B cell (primary cell): ENCODE measurements at regions not wholly inside any gene's neighbourhood (a gene's known extent, or its start where the extent isn't known, plus 50 kb on each side); places are given as distances from the start of the nearest gene placed in this dataset.

ENCODE experiments used
- ATAC-seq: fragments of 200-7000 bp; cut with Tn5 transposase; one replicate; pipeline ENCODE4 v1.10.0; 2021; ENCODE audit warnings: low read depth, mild to moderate bottlenecking, moderate number of reproducible peaks, moderate library complexity
- CTCF ChIA-PET: fragments of 350-600 bp; sonication (Branson Sonifier 250); formaldehyde crosslinking; loops from one replicate; lab custom pipeline; 2021; ENCODE audit warnings: antibody characterized with exemption, inconsistent platforms; lab: Charles Lee
- POLR2A ChIA-PET: fragments of 350-600 bp; sonication (Branson Sonifier 250); formaldehyde crosslinking; loops from one replicate; lab custom pipeline; 2021; ENCODE audit warnings: antibody characterized with exemption; lab: Charles Lee
- DNase-seq: peaks from one replicate; pipeline ENCODE4 v3.0.0; 2013
- H2AFZ ChIP-seq: 2 replicates; pipeline ENCODE4 v1.6.1; 2012; ENCODE audit warnings: mild to moderate bottlenecking, low read depth, low read length; ENCODE audit not compliant: insufficient read depth, poor library complexity, severe bottlenecking
- H3K27ac ChIP-seq, 2 donors: 1 replicate in 1 of 2; 2 replicates in 1 of 2; pipeline ENCODE4 v1.5.1; 2012 to 2013; ENCODE audit warnings: low read length in 2 of 2, mild to moderate bottlenecking in 2 of 2, moderate library complexity in 1 of 2
- H3K27me3 ChIP-seq, 4 experiments: fragments of 200-600 bp in 1 of 4; sonication (generic) in 1 of 4; replicated peaks in 1 of 4; 1 replicate in 2 of 4; 2 replicates in 2 of 4; pipeline versions ENCODE4 v1.6.1 to v1.7.0; 2013 to 2016; ENCODE audit warnings: low read length in 3 of 4, mild to moderate bottlenecking in 2 of 4, mixed read lengths in 1 of 4, moderate library complexity in 1 of 4; ENCODE audit not compliant: insufficient read depth in 4 of 4, control insufficient read depth in 3 of 4; ENCODE audit errors: control extremely low read depth in 1 of 4
- H3K36me3 ChIP-seq, 2 experiments: replicated peaks in 1 of 2; 1 replicate in 1 of 2; 2 replicates in 1 of 2; pipeline versions ENCODE4 v1.6.1 to v1.7.1; 2013; ENCODE audit warnings: low read length in 1 of 2; ENCODE audit not compliant: insufficient read depth in 2 of 2, control insufficient read depth in 1 of 2; ENCODE audit errors: control extremely low read depth in 1 of 2, extremely low read depth in 1 of 2
- H3K4me1 ChIP-seq, 2 donors: fragments of 200-600 bp in 1 of 2; sonication (generic) in 1 of 2; 1 replicate in 1 of 2; 2 replicates in 1 of 2; pipeline versions ENCODE4 v1.5.1 to v1.6.1; 2013 to 2017; ENCODE audit warnings: low read length in 2 of 2; ENCODE audit not compliant: control insufficient read depth in 2 of 2, insufficient read depth in 2 of 2
- H3K4me2 ChIP-seq: replicated peaks from 2 replicates; pipeline ENCODE3; 2012; ENCODE audit warnings: mild to moderate bottlenecking, low read depth, low read length; ENCODE audit not compliant: poor library complexity, severe bottlenecking
- H3K4me3 ChIP-seq, 5 experiments: fragments of 200-600 bp in 1 of 5; sonication (generic) in 1 of 5; 1 replicate in 3 of 5; 2 replicates in 2 of 5; pipeline versions ENCODE4 v1.5.1 to v1.7.0; 2011 to 2016; ENCODE audit warnings: low read length in 4 of 5, mild to moderate bottlenecking in 4 of 5, low read depth in 2 of 5, control low read depth in 1 of 5, moderate library complexity in 1 of 5; ENCODE audit not compliant: insufficient read depth in 1 of 5; ENCODE audit errors: control extremely low read depth in 1 of 5, extremely low read depth in 1 of 5
- H3K79me2 ChIP-seq: fragments of 200-600 bp; sonication (generic); one replicate; pipeline ENCODE4 v1.6.0; 2016; ENCODE audit warnings: low read length; ENCODE audit not compliant: control insufficient read depth, insufficient read depth
- H3K9ac ChIP-seq: fragments of 200-600 bp; sonication (generic); 2 replicates; pipeline ENCODE4 v1.6.1; 2017; ENCODE audit warnings: mild to moderate bottlenecking, low read length, moderate library complexity
- H3K9me3 ChIP-seq, 3 donors: one replicate each; pipeline versions ENCODE4 v1.6.1 to v1.7.1; 2013; ENCODE audit warnings: low read length in 2 of 3; ENCODE audit not compliant: control insufficient read depth in 2 of 3, insufficient read depth in 1 of 3; ENCODE audit errors: control extremely low read depth in 1 of 3
- H4K20me1 ChIP-seq: 2 replicates; pipeline ENCODE4 v1.6.0; 2012; ENCODE audit warnings: mild to moderate bottlenecking, low read length; ENCODE audit not compliant: insufficient read depth, control insufficient read depth, poor library complexity, severe bottlenecking
- H3K27ac Mint-ChIP-seq: one replicate; pipeline ENCODE4 v1.8.0; 2021; ENCODE audit warnings: mixed read lengths
- H3K27me3 Mint-ChIP-seq: one replicate; pipeline ENCODE4 v1.8.0; 2021; ENCODE audit warnings: mixed read lengths
- H3K4me1 Mint-ChIP-seq: one replicate; pipeline ENCODE4 v1.8.0; 2021; ENCODE audit warnings: mixed read lengths
- H3K4me3 Mint-ChIP-seq: one replicate; pipeline ENCODE4 v1.8.0; 2021; ENCODE audit warnings: mixed read lengths
- H3K9me3 Mint-ChIP-seq: one replicate; pipeline ENCODE4 v1.8.0; 2022; ENCODE audit warnings: mixed read lengths; ENCODE audit not compliant: insufficient read depth
- CTCF ChIP-seq: fragments of 200-600 bp; IDR thresholded peaks from one replicate; pipeline ENCODE4 v1.8.0; 2022; ENCODE audit warnings: antibody characterized with exemption, mild to moderate bottlenecking
- EZH2 ChIP-seq: IDR thresholded peaks from 2 replicates; pipeline ENCODE4 v1.6.1; 2012; ENCODE audit warnings: borderline replicate concordance, low read depth, mild to moderate bottlenecking, moderate library complexity, low read length; ENCODE audit not compliant: insufficient read depth, poor library complexity, severe bottlenecking
- WGBS: methylation state at CpG from one replicate; pipeline ENCODE4 v1.1.5; 2013; ENCODE audit warnings: missing lambda C conversion rate; ENCODE audit not compliant: insufficient coverage; 5-methylcytosine and 5-hydroxymethylcytosine counted together
- intact Hi-C: fragments of 100-400 bp; cut with micrococcal nuclease; formaldehyde crosslinking; loops from one replicate; pipeline ENCODE4 v1.10.0; 2022

- Histone ChIP-seq H3K4me3 (no peak overlapping the region), H4K20me1 (no peaks in the 10 kb centered on the region), H3K79me2 (no peaks in the 10 kb centered on the region), H3K27me3 (no peaks in the 10 kb centered on the region), H3K9me3 (no peaks in the 10 kb centered on the region), H3K4me2 (no peak overlapping the region), H3K27ac (no peak overlapping the region), H3K9ac (no peak overlapping the region), H3K4me1 (no peaks in the 10 kb centered on the region), H3K36me3 (no peaks in the 10 kb centered on the region), H2AFZ (no peak overlapping the region)
- Mint-ChIP-seq H3K27ac (no peak overlapping the region), H3K27me3 (no peaks in the 10 kb centered on the region), H3K4me3 (no peak overlapping the region), H3K4me1 (no peaks in the 10 kb centered on the region), H3K9me3 (no peaks in the 10 kb centered on the region)
- no peak for ATAC-seq
- 100% methylated on average over 2 of the region's 6 CpGs for WGBS
- TF ChIP-seq EZH2 (no peak), CTCF (no peak)
- no peak for DNase-seq
- ChIA-PET CTCF (no interaction called here), POLR2A (no interaction called here)
- intact Hi-C loops = no loop called here
Observed at GRCh38 chr4:42237451-42237850, 85.0 kb upstream of the BEND4 start.

GRCh38 chr4:42248972-42249371 is 96.5 kb upstream of the BEND4 start:
- no peak overlapping the region for H3K9ac ChIP-seq
- no peaks in the 10 kb centered on the region for H3K36me3 ChIP-seq
- no peaks in the 10 kb centered on the region for H3K9me3 ChIP-seq
- ATAC-seq = no peak
- ChIA-PET CTCF (interaction anchor here (0.6 kb wide), 1 partner anchor 176 kb away, joined by 4 read pairs; no protein-coding TSS in a partner anchor), POLR2A (no interaction called here)
- no peak overlapping the region for H3K4me2 ChIP-seq
- H3K4me3 ChIP-seq = no peak overlapping the region
- intact Hi-C loops = no loop called here
- peaks cover 0 to 3% (median 0%) of the 10 kb centered on the region in 4 experiments for H3K27me3 ChIP-seq
- no peak for DNase-seq
- TF ChIP-seq CTCF = no peak
- no peak for TF ChIP-seq EZH2
- 92% methylated on average over 2 of the region's 4 CpGs for WGBS
- no peaks in the 10 kb centered on the region for H3K79me2 ChIP-seq
- H4K20me1 ChIP-seq = no peaks in the 10 kb centered on the region
- no peak overlapping the region for H3K4me3 Mint-ChIP-seq
- no peak overlapping the region for H2AFZ ChIP-seq
- H3K27ac Mint-ChIP-seq = no peak overlapping the region
- H3K27ac ChIP-seq = no peak overlapping the region
- no peaks in the 10 kb centered on the region for H3K4me1 ChIP-seq
- H3K27me3 Mint-ChIP-seq = peaks cover 11% of the 10 kb centered on the region
- H3K9me3 Mint-ChIP-seq = no peaks in the 10 kb centered on the region
- H3K4me1 Mint-ChIP-seq = no peaks in the 10 kb centered on the region
